ENCODE measurements at regions not wholly inside any gene's neighbourhood (a gene's known extent, or its start where the extent isn't known, plus 50 kb on each side); places are given as distances from the start of the nearest gene placed in this dataset.

GRCh38 chr16:47892999-47893398, 262.8 kb downstream of the ABCC12 start:
- Histone ChIP-seq H3K9me3 (no peaks in the 10 kb centered on the region), H3K4me3 (ENCODE audit: low read depth, low read length) (no peak overlapping the region), H3K36me3 (ENCODE audit: control insufficient read depth, insufficient read depth, low read length) (no peaks in the 10 kb centered on the region), H3K4me1 (peaks cover 8% of the 10 kb centered on the region), H3K27me3 (replicated peaks; ENCODE audit: control insufficient read depth, insufficient read depth, low read length) (no peaks in the 10 kb centered on the region)
- intact Hi-C loops (cut with micrococcal nuclease; ENCODE audit: unreplicated experiment) = no loop called here
- ChIA-PET CTCF (no interaction called here), POLR2A (no interaction called here)
- H3K27me3 Mint-ChIP-seq (ENCODE audit: insufficient read depth, unreplicated experiment) = peaks cover 5% of the 10 kb centered on the region
- no peak overlapping the region for H3K27ac Mint-ChIP-seq (ENCODE audit: unreplicated experiment)
- peaks cover 20% of the 10 kb centered on the region for H3K4me1 Mint-ChIP-seq (ENCODE audit: low read depth, unreplicated experiment)
- H3K36me3 Mint-ChIP-seq (ENCODE audit: insufficient read depth, unreplicated experiment) = no peaks in the 10 kb centered on the region
- BruUV-seq (replicated peaks) = no TSS peak
- peaks cover 20% of the 10 kb centered on the region for H3K9me3 Mint-ChIP-seq (ENCODE audit: unreplicated experiment)
- no peak overlapping the region for H3K4me3 Mint-ChIP-seq (ENCODE audit: unreplicated experiment)
- no peak for DNase-seq
- no peak for TF ChIP-seq CTCF (IDR thresholded peaks at IDR 0.05; ENCODE audit: insufficient read depth in 1 of 2, low read depth in 1 of 2, low read length in 1 of 2, severe bottlenecking in 1 of 2, unreplicated experiment in 1 of 2)

- intact Hi-C loops (cut with micrococcal nuclease; ENCODE audit: unreplicated experiment) = no loop called here
- POLR2A ChIA-PET = no interaction called here
Measured at GRCh38 chr16:47888734-47889133, 267.1 kb downstream of the ABCC12 start.

GRCh38 chr16:47888142-47888541, 267.7 kb downstream of the ABCC12 start:
- Histone ChIP-seq H3K27me3 (replicated peaks; ENCODE audit: control insufficient read depth, insufficient read depth, low read length) (no peaks in the 10 kb centered on the region), H3K36me3 (ENCODE audit: control insufficient read depth, insufficient read depth, low read length) (no peaks in the 10 kb centered on the region), H3K4me3 (ENCODE audit: low read depth, low read length) (no peak overlapping the region), H3K9me3 (no peaks in the 10 kb centered on the region), H3K4me1 (peaks cover 14% of the 10 kb centered on the region)
- Mint-ChIP-seq H3K27ac (ENCODE audit: unreplicated experiment) (peak overlapping the region; percentile 30), H3K4me1 (ENCODE audit: low read depth, unreplicated experiment) (peaks cover 22% of the 10 kb centered on the region), H3K4me3 (ENCODE audit: unreplicated experiment) (no peak overlapping the region), H3K36me3 (ENCODE audit: insufficient read depth, unreplicated experiment) (no peaks in the 10 kb centered on the region), H3K27me3 (ENCODE audit: insufficient read depth, unreplicated experiment) (peaks cover 5% of the 10 kb centered on the region), H3K9me3 (ENCODE audit: unreplicated experiment) (peaks cover 15% of the 10 kb centered on the region)
- no peak for TF ChIP-seq CTCF (IDR thresholded peaks at IDR 0.05; ENCODE audit: insufficient read depth in 1 of 2, low read depth in 1 of 2, low read length in 1 of 2, severe bottlenecking in 1 of 2, unreplicated experiment in 1 of 2)
- no TSS peak for BruUV-seq (replicated peaks)
- ChIA-PET CTCF (interaction anchor here (0.5 kb wide), 1 partner anchor 169 kb away, joined by 6 read pairs; no protein-coding TSS in a partner anchor), POLR2A (no interaction called here)
- peak in 1 of 2 experiments; percentile 11 for DNase-seq
- intact Hi-C loops (cut with micrococcal nuclease; ENCODE audit: unreplicated experiment) = no loop called here

More at GRCh38 chr16:47888734-47889133, 267.1 kb downstream of the ABCC12 start:
- CTCF ChIA-PET = interaction anchor here (0.6 kb wide), 1 partner anchor 15 kb away, joined by 3 read pairs; no protein-coding TSS in a partner anchor
- no peaks in the 10 kb centered on the region for H3K9me3 ChIP-seq
- no peak for DNase-seq
- peaks cover 5% of the 10 kb centered on the region for H3K27me3 Mint-ChIP-seq (ENCODE audit: insufficient read depth, unreplicated experiment)
- no peak overlapping the region for H3K4me3 ChIP-seq (ENCODE audit: low read depth, low read length)
- peaks cover 14% of the 10 kb centered on the region for H3K4me1 ChIP-seq
- peaks cover 22% of the 10 kb centered on the region for H3K4me1 Mint-ChIP-seq (ENCODE audit: low read depth, unreplicated experiment)
- H3K9me3 Mint-ChIP-seq (ENCODE audit: unreplicated experiment) = peaks cover 15% of the 10 kb centered on the region
- H3K36me3 Mint-ChIP-seq (ENCODE audit: insufficient read depth, unreplicated experiment) = no peaks in the 10 kb centered on the region
- BruUV-seq (replicated peaks) = no TSS peak
- H3K4me3 Mint-ChIP-seq (ENCODE audit: unreplicated experiment) = no peak overlapping the region
- TF ChIP-seq CTCF (IDR thresholded peaks at IDR 0.05; ENCODE audit: insufficient read depth in 1 of 2, low read depth in 1 of 2, low read length in 1 of 2, severe bottlenecking in 1 of 2, unreplicated experiment in 1 of 2) = no peak
- H3K36me3 ChIP-seq (ENCODE audit: control insufficient read depth, insufficient read depth, low read length) = no peaks in the 10 kb centered on the region
- no peak overlapping the region for H3K27ac Mint-ChIP-seq (ENCODE audit: unreplicated experiment)
- no peaks in the 10 kb centered on the region for H3K27me3 ChIP-seq (replicated peaks; ENCODE audit: control insufficient read depth, insufficient read depth, low read length)

Measured in Caco-2 (cell line).